Natural killer cell treated with Interleukin-12 subunit alpha and Interleukin-12 subunit beta and Interleukin-15 and Interleukin-18, amount 100 ng/mL, for 72 hours (primary cell): ENCODE measurements at regions not wholly inside any gene's neighbourhood (a gene's known extent, or its start where the extent isn't known, plus 50 kb on each side); places are given as distances from the start of the nearest gene placed in this dataset.

ENCODE experiments used
- ATAC-seq, 2 donors: fragments of 150-1000 bp; cut with Tn5 transposase in 1 of 2; sonication (Bioruptor Pico), chemical (Tn5 transposase) in 1 of 2; 2 replicates each; pipeline ENCODE4 v1.10.0; 2021
- DNase-seq: peaks from one replicate; pipeline ENCODE4 v3.0.0; 2022; ENCODE audit warnings: low spot score
- H3K27ac Mint-ChIP-seq, 2 donors: 1 replicate in 1 of 2; 2 replicates in 1 of 2; pipeline ENCODE4 v1.8.0; 2022; ENCODE audit warnings: mixed read lengths in 2 of 2, mild to moderate bottlenecking in 1 of 2, moderate library complexity in 1 of 2
- H3K27me3 Mint-ChIP-seq, 2 donors: 1 replicate in 1 of 2; 2 replicates in 1 of 2; pipeline ENCODE4 v1.8.0; 2022; ENCODE audit warnings: mixed read lengths in 2 of 2
- H3K36me3 Mint-ChIP-seq: one replicate; pipeline ENCODE4 v1.8.0; 2022; ENCODE audit warnings: mixed read lengths
- H3K4me1 Mint-ChIP-seq, 2 donors: 1 replicate in 1 of 2; 2 replicates in 1 of 2; pipeline ENCODE4 v1.8.0; 2022; ENCODE audit warnings: low read depth in 2 of 2, mixed read lengths in 2 of 2, mild to moderate bottlenecking in 1 of 2
- H3K4me3 Mint-ChIP-seq: one replicate; pipeline ENCODE4 v1.8.0; 2022; ENCODE audit warnings: mixed read lengths
- H3K9me3 Mint-ChIP-seq: 2 replicates; pipeline ENCODE4 v1.8.0; 2022; ENCODE audit warnings: mixed read lengths

- ATAC-seq (no peak), DNase-seq (no peak)
- Mint-ChIP-seq H3K27ac (no peak overlapping the region), H3K36me3 (no peaks in the 10 kb centered on the region), H3K27me3 (peaks cover 11 to 14% of the 10 kb centered on the region in 2 donors), H3K9me3 (no peaks in the 10 kb centered on the region), H3K4me3 (no peak overlapping the region), H3K4me1 (peaks cover 10 to 19% of the 10 kb centered on the region in 2 donors)
Observed at GRCh38 chr9:85417674-85418073, 324.1 kb downstream of the AGTPBP1 start.

- Mint-ChIP-seq H3K27ac (no peak overlapping the region), H3K9me3 (no peaks in the 10 kb centered on the region), H3K27me3 (peaks cover 11 to 20% of the 10 kb centered on the region in 2 donors), H3K36me3 (no peaks in the 10 kb centered on the region), H3K4me3 (no peak overlapping the region), H3K4me1 (peaks cover 10 to 13% of the 10 kb centered on the region in 2 donors)
- ATAC-seq: no peak
- no peak for DNase-seq
Observed at GRCh38 chr9:85416715-85417114, 325.0 kb downstream of the AGTPBP1 start.

- H3K9me3 Mint-ChIP-seq: no peaks in the 10 kb centered on the region
- H3K27me3 Mint-ChIP-seq: peaks cover 14 to 28% of the 10 kb centered on the region in 2 donors
- H3K27ac Mint-ChIP-seq: no peak overlapping the region
- H3K36me3 Mint-ChIP-seq: no peaks in the 10 kb centered on the region
- H3K4me1 Mint-ChIP-seq: no peaks in the 10 kb centered on the region
- DNase-seq: no peak
- no peak for ATAC-seq
- no peak overlapping the region for H3K4me3 Mint-ChIP-seq
Observed at GRCh38 chr9:85414390-85414789, 327.4 kb downstream of the AGTPBP1 start.

- DNase-seq (no peak), ATAC-seq (no peak)
- no peaks in the 10 kb centered on the region for H3K9me3 Mint-ChIP-seq
- H3K27me3 Mint-ChIP-seq: peaks cover 14 to 31% of the 10 kb centered on the region in 2 donors
- H3K27ac Mint-ChIP-seq: no peak overlapping the region
- H3K4me1 Mint-ChIP-seq: no peaks in the 10 kb centered on the region
- H3K36me3 Mint-ChIP-seq: no peaks in the 10 kb centered on the region
- H3K4me3 Mint-ChIP-seq: no peak overlapping the region
Observed at GRCh38 chr9:85408494-85408893, 333.3 kb downstream of the AGTPBP1 start.

GRCh38 chr9:85405566-85405950 is 336.2 kb downstream of the AGTPBP1 start:
- H3K27ac Mint-ChIP-seq: no peak overlapping the region
- H3K4me1 Mint-ChIP-seq: no peaks in the 10 kb centered on the region
- H3K9me3 Mint-ChIP-seq: no peaks in the 10 kb centered on the region
- H3K36me3 Mint-ChIP-seq: no peaks in the 10 kb centered on the region
- no peak for ATAC-seq
- DNase-seq: no peak
- no peak overlapping the region for H3K4me3 Mint-ChIP-seq
- peaks cover 14 to 22% of the 10 kb centered on the region in 2 donors for H3K27me3 Mint-ChIP-seq

- DNase-seq (no peak), ATAC-seq (no peak)
- H3K4me3 Mint-ChIP-seq: no peak overlapping the region
- no peaks in the 10 kb centered on the region for H3K36me3 Mint-ChIP-seq
- H3K27ac Mint-ChIP-seq: no peak overlapping the region
- H3K9me3 Mint-ChIP-seq: no peaks in the 10 kb centered on the region
- H3K27me3 Mint-ChIP-seq: peaks cover 14 to 20% of the 10 kb centered on the region in 2 donors
- no peaks in the 10 kb centered on the region for H3K4me1 Mint-ChIP-seq
Observed at GRCh38 chr9:85404911-85405565, 336.7 kb downstream of the AGTPBP1 start.

- ATAC-seq (no peak), DNase-seq (no peak)
- H3K27me3 Mint-ChIP-seq: peaks cover 9 to 12% of the 10 kb centered on the region in 2 donors
- H3K36me3 Mint-ChIP-seq: no peaks in the 10 kb centered on the region
- H3K27ac Mint-ChIP-seq: no peak overlapping the region
- no peaks in the 10 kb centered on the region for H3K9me3 Mint-ChIP-seq
- H3K4me1 Mint-ChIP-seq: no peaks in the 10 kb centered on the region
- no peak overlapping the region for H3K4me3 Mint-ChIP-seq
Observed at GRCh38 chr9:85402551-85402950, 339.2 kb downstream of the AGTPBP1 start.

- Mint-ChIP-seq H3K27ac (no peak overlapping the region), H3K9me3 (no peaks in the 10 kb centered on the region), H3K4me1 (no peaks in the 10 kb centered on the region), H3K36me3 (no peaks in the 10 kb centered on the region), H3K27me3 (peaks cover 7 to 10% of the 10 kb centered on the region in 2 donors), H3K4me3 (no peak overlapping the region)
- DNase-seq (no peak), ATAC-seq (no peak)
Observed at GRCh38 chr9:85401998-85402397, 339.8 kb downstream of the AGTPBP1 start.

GRCh38 chr9:85397005-85397404 is 344.7 kb downstream of the AGTPBP1 start:
- DNase-seq (no peak), ATAC-seq (no peak)
- Mint-ChIP-seq H3K36me3 (no peaks in the 10 kb centered on the region), H3K27ac (no peak overlapping the region), H3K4me3 (no peak overlapping the region), H3K9me3 (no peaks in the 10 kb centered on the region), H3K27me3 (peaks cover 19 to 27% of the 10 kb centered on the region in 2 donors), H3K4me1 (no peaks in the 10 kb centered on the region)

- ATAC-seq (no peak), DNase-seq (no peak)
- no peaks in the 10 kb centered on the region for H3K9me3 Mint-ChIP-seq
- H3K27ac Mint-ChIP-seq: no peak overlapping the region
- H3K4me3 Mint-ChIP-seq: no peak overlapping the region
- no peaks in the 10 kb centered on the region for H3K4me1 Mint-ChIP-seq
- H3K36me3 Mint-ChIP-seq: no peaks in the 10 kb centered on the region
- H3K27me3 Mint-ChIP-seq: peaks cover 22 to 24% of the 10 kb centered on the region in 2 donors
Observed at GRCh38 chr9:85392260-85392659, 349.5 kb downstream of the AGTPBP1 start.

- Mint-ChIP-seq H3K9me3 (no peaks in the 10 kb centered on the region), H3K4me1 (peaks cover 3 to 4% of the 10 kb centered on the region in 2 donors), H3K27ac (no peak overlapping the region), H3K36me3 (no peaks in the 10 kb centered on the region), H3K27me3 (peaks cover 15 to 22% of the 10 kb centered on the region in 2 donors), H3K4me3 (no peak overlapping the region)
- DNase-seq (no peak), ATAC-seq (peak in 1 of 2 donors; percentile 61)
Observed at GRCh38 chr9:85377731-85378289, 363.9 kb downstream of the AGTPBP1 start.

GRCh38 chr9:85368781-85369180 is 373.0 kb downstream of the AGTPBP1 start:
- Mint-ChIP-seq H3K4me3 (no peak overlapping the region), H3K27me3 (peaks cover 9 to 11% of the 10 kb centered on the region in 2 donors), H3K27ac (no peak overlapping the region), H3K36me3 (no peaks in the 10 kb centered on the region), H3K9me3 (no peaks in the 10 kb centered on the region), H3K4me1 (no peaks in the 10 kb centered on the region)
- DNase-seq (no peak), ATAC-seq (no peak)

GRCh38 chr9:85359161-85359560 is 382.6 kb downstream of the AGTPBP1 start:
- no peak for ATAC-seq
- DNase-seq: no peak
- H3K4me1 Mint-ChIP-seq: no peaks in the 10 kb centered on the region
- H3K27ac Mint-ChIP-seq: no peak overlapping the region
- H3K36me3 Mint-ChIP-seq: peaks cover 4% of the 10 kb centered on the region
- H3K27me3 Mint-ChIP-seq: peaks cover 28 to 40% of the 10 kb centered on the region in 2 donors
- no peak overlapping the region for H3K4me3 Mint-ChIP-seq
- peaks cover 3% of the 10 kb centered on the region for H3K9me3 Mint-ChIP-seq

- no peak overlapping the region for H3K27ac Mint-ChIP-seq
- DNase-seq: no peak
- peaks cover 2 to 5% of the 10 kb centered on the region in 2 donors for H3K27me3 Mint-ChIP-seq
- no peaks in the 10 kb centered on the region for H3K36me3 Mint-ChIP-seq
- H3K4me1 Mint-ChIP-seq: no peaks in the 10 kb centered on the region
- ATAC-seq: no peak
- no peak overlapping the region for H3K4me3 Mint-ChIP-seq
- no peaks in the 10 kb centered on the region for H3K9me3 Mint-ChIP-seq
Observed at GRCh38 chr9:85349046-85349445, 392.7 kb downstream of the AGTPBP1 start.

GRCh38 chr9:85347541-85347940 is 394.2 kb downstream of the AGTPBP1 start:
- DNase-seq: no peak
- Mint-ChIP-seq H3K27ac (no peak overlapping the region), H3K27me3 (peaks cover 10 to 14% of the 10 kb centered on the region in 2 donors), H3K4me3 (no peak overlapping the region), H3K4me1 (no peaks in the 10 kb centered on the region), H3K9me3 (no peaks in the 10 kb centered on the region), H3K36me3 (no peaks in the 10 kb centered on the region)
- no peak for ATAC-seq
